ENCODE measurements at regions not wholly inside any gene's neighbourhood (a gene's known extent, or its start where the extent isn't known, plus 50 kb on each side); places are given as distances from the start of the nearest gene placed in this dataset.
A peak's percentile ranks its signal among the peaks of the same experiment; 100 is the strongest.

- no peak overlapping the region for H3K4me3 ChIP-seq
- H3K27me3 ChIP-seq (ENCODE audit: low read depth): no peaks in the 10 kb centered on the region
- no peak for DNase-seq (ENCODE audit: low spot score in 2 of 2)
- H3K36me3 ChIP-seq (replicated peaks): no peaks in the 10 kb centered on the region
- H3K9me3 ChIP-seq: no peaks in the 10 kb centered on the region
- in situ Hi-C loops (cut with MboI; ENCODE audit: low sequenced_read_pairs): no loop called here
- H3K4me1 ChIP-seq: no peaks in the 10 kb centered on the region
Measured at GRCh38 chr1:218108034-218108433, 177.1 kb upstream of the RRP15 start.

GRCh38 chr1:218112862-218113261 lies 172.2 kb upstream of the RRP15 start:
- Histone ChIP-seq H3K4me1 (no peaks in the 10 kb centered on the region), H3K27me3 (ENCODE audit: low read depth) (no peaks in the 10 kb centered on the region), H3K9me3 (no peaks in the 10 kb centered on the region), H3K4me3 (no peak overlapping the region), H3K36me3 (replicated peaks) (no peaks in the 10 kb centered on the region)
- no peak for DNase-seq (ENCODE audit: low spot score in 2 of 2)
- in situ Hi-C loops (cut with MboI; ENCODE audit: low sequenced_read_pairs): no loop called here

GRCh38 chr1:218123968-218124367 lies 161.1 kb upstream of the RRP15 start:
- Histone ChIP-seq H3K27me3 (ENCODE audit: low read depth) (no peaks in the 10 kb centered on the region), H3K9me3 (no peaks in the 10 kb centered on the region), H3K36me3 (replicated peaks) (no peaks in the 10 kb centered on the region), H3K4me3 (no peak overlapping the region), H3K4me1 (no peaks in the 10 kb centered on the region)
- in situ Hi-C loops (cut with MboI; ENCODE audit: low sequenced_read_pairs): no loop called here
- DNase-seq (ENCODE audit: low spot score in 2 of 2): peak in 1 of 2 experiments; percentile 14

DNA sequence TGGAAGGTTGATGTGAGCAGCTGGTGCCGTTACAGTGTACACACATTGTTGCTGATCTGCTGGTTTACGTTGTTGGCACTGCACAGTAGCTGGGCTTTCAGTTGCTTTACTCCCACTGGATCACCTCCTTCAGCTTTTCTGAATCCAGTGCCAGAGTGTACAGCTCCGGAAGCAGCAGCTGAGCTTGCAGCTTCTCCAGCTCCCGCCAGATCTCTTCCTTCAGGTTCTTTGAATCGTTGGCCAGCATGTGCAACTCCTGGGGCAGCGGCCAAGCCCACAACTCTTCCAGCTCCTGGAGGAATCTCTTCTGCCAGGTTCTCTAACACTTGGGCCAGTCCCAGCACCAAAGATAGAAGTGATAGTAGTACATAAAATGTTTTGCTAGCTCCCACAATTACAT lies 149.7 kb upstream of the RRP15 start:
- no peak for DNase-seq (ENCODE audit: low spot score in 2 of 2)
- H3K36me3 ChIP-seq (replicated peaks): no peaks in the 10 kb centered on the region
- H3K9me3 ChIP-seq: no peaks in the 10 kb centered on the region; the same call in 1 of the 2 replicates
- no peaks in the 10 kb centered on the region for H3K4me1 ChIP-seq
- in situ Hi-C loops (cut with MboI; ENCODE audit: low sequenced_read_pairs): no loop called here
- H3K27me3 ChIP-seq (ENCODE audit: low read depth): no peaks in the 10 kb centered on the region
- no peak overlapping the region for H3K4me3 ChIP-seq

GRCh38 chr1:218139761-218140160 lies 145.3 kb upstream of the RRP15 start:
- H3K4me3 ChIP-seq: no peak overlapping the region
- H3K36me3 ChIP-seq (replicated peaks): no peaks in the 10 kb centered on the region
- in situ Hi-C loops (cut with MboI; ENCODE audit: low sequenced_read_pairs): no loop called here
- H3K4me1 ChIP-seq: no peaks in the 10 kb centered on the region
- no peaks in the 10 kb centered on the region; the same call in 1 of the 2 replicates for H3K9me3 ChIP-seq
- H3K27me3 ChIP-seq (ENCODE audit: low read depth): no peaks in the 10 kb centered on the region
- DNase-seq (ENCODE audit: low spot score in 2 of 2): no peak

GRCh38 chr1:218156595-218156994 lies 128.5 kb upstream of the RRP15 start:
- Histone ChIP-seq H3K4me3 (no peak overlapping the region), H3K27me3 (ENCODE audit: low read depth) (no peaks in the 10 kb centered on the region), H3K4me1 (peaks cover 13% of the 10 kb centered on the region), H3K36me3 (replicated peaks) (no peaks in the 10 kb centered on the region; the same call in 1 of the 2 replicates), H3K9me3 (no peaks in the 10 kb centered on the region)
- in situ Hi-C loops (cut with MboI; ENCODE audit: low sequenced_read_pairs): no loop called here
- DNase-seq (ENCODE audit: low spot score in 2 of 2): peak in 1 of 2 experiments; percentile 55

DNA sequence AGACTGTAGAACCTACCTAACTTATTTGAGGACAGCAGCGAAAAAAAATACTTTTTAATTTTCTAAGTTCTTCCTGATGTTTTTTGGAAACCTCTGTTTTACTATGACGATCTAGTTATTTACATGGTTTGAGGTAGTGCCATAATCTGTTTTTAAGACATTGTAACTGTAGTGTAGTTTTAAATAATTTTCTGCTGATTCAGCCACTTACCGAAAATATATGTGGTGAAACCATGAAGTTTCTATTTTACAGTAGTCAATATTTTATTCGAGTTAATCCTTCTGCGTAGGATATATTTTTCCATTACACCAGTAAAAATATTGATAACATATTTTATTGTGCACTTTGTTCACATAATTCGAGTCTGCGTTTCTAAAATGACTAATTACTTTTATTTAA lies 121.7 kb upstream of the RRP15 start:
- no peaks in the 10 kb centered on the region for H3K27me3 ChIP-seq (ENCODE audit: low read depth)
- no peaks in the 10 kb centered on the region; the same call in 1 of the 2 replicates for H3K36me3 ChIP-seq (replicated peaks)
- H3K9me3 ChIP-seq: no peaks in the 10 kb centered on the region
- no peak overlapping the region for H3K4me3 ChIP-seq
- H3K4me1 ChIP-seq: peaks cover 24% of the 10 kb centered on the region
- DNase-seq (ENCODE audit: low spot score in 2 of 2): no peak
- in situ Hi-C loops (cut with MboI; ENCODE audit: low sequenced_read_pairs): no loop called here

DNA sequence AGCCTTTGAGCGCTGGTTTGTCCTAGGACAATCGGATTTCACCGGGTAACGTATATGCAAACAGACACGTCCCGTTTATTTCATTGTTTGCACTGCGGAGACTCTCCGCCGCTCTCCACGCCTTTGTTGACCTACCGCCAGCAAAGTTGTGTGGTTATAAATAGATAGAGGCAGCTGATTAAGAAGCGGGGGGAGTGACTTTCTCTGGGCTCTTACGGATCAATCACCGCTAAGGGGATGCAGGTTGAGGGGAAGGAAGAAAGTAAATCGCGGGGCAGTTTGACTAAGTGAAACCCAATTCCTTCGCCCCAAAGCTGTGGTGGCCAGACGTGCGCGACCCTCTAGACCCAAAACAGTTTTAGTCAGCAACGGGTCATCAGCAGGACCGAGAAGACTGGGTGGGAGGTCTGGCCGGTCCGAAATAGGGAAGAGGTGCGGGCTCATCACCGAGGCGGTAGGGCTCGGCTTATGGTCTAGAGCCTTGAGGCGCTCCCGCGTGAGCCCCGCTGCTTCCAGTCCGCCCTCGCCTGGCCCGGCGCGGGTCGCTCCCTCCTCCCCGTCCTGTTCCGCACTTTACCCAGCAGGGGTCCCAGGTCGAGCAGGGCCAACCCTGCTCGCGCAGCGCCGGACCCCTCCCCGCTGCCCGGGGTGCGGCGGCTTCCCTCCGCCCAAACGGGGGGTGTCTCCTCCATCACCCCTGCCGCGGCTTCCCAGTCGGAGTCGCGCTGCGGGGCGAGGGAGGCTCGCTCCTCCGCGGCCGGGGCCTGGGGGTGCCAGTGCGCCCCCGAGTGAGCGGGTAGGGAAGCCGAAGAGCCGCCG lies 120.8 kb upstream of the RRP15 start:
- in situ Hi-C loops (cut with MboI; ENCODE audit: low sequenced_read_pairs): no loop called here
- Histone ChIP-seq H3K9me3 (no peaks in the 10 kb centered on the region), H3K4me3 (peak overlapping the region; percentile 49), H3K27me3 (ENCODE audit: low read depth) (no peaks in the 10 kb centered on the region), H3K4me1 (peaks cover 24% of the 10 kb centered on the region), H3K36me3 (replicated peaks) (no peaks in the 10 kb centered on the region)
- DNase-seq (ENCODE audit: low spot score in 2 of 2): peak; percentile 80 to 85

DNA sequence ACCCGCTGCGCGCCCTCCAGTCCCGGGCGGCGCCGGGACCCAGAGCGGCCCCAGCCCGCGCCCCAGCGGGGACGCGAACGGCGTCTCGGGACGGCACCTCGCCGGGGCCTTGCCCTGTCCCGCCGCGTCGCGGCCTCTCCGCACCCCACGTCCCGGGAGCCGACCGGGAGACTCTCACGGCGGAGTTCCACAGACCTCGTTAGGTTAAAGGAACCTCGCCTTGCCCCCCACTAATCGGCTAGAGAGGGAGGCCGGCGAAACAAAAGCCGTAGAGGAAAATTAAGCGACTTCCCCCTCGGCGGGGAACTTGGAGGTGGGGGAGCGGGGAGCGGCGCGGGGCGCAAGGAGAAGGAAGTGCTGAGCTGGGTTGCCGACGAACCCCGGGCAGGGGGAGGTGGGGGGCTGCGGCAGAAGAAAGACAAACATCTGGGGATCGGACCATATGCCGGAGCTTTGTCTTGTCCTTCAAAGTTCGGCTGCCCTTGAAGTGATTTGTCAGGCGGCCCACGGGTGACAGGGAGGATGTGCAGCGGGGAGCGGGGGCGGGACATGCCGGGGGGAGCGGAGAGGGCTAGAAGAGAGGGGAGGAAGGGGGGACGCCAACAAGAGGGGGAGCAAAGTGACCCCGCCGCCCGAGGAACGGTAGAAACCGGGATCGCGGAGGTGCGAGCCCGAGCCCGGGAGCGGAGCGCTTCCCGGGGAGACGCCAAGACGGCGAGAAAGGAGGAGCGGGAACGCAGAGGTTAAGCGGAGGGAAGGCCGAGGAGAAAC lies 120.0 kb upstream of the RRP15 start:
- peaks cover 24% of the 10 kb centered on the region for H3K4me1 ChIP-seq
- H3K4me3 ChIP-seq: peak overlapping the region; percentile 49
- H3K9me3 ChIP-seq: no peaks in the 10 kb centered on the region
- peak; percentile 59 to 61 for DNase-seq (ENCODE audit: low spot score in 2 of 2)
- H3K36me3 ChIP-seq (replicated peaks): no peaks in the 10 kb centered on the region
- H3K27me3 ChIP-seq (ENCODE audit: low read depth): no peaks in the 10 kb centered on the region
- in situ Hi-C loops (cut with MboI; ENCODE audit: low sequenced_read_pairs): no loop called here

DNA sequence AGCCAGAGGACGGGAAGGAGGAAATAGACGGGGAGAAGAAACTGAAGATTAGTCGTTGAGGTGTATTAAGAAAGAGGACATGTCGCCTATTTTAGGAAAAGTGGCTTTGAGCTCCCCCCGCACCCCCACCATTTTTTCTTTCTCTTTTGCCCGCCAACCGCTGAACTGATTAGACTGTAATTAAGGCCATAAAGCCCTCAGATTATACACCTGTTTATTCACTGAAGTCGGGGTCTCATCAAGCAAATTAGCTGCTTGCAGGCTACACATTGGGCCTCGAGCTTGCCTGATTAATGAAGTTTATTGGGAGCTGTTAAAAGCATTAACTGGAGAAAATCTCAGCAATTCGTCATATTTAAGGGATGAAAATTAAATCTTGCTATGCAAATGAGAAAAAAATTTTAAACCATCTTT lies 119.4 kb upstream of the RRP15 start:
- in situ Hi-C loops (cut with MboI; ENCODE audit: low sequenced_read_pairs): no loop called here
- Histone ChIP-seq H3K27me3 (ENCODE audit: low read depth) (no peaks in the 10 kb centered on the region), H3K9me3 (no peaks in the 10 kb centered on the region), H3K36me3 (replicated peaks) (no peaks in the 10 kb centered on the region), H3K4me3 (peak overlapping the region; percentile 49), H3K4me1 (peaks cover 24% of the 10 kb centered on the region)
- no peak for DNase-seq (ENCODE audit: low spot score in 2 of 2)

- H3K36me3 ChIP-seq (replicated peaks): no peaks in the 10 kb centered on the region
- no peaks in the 10 kb centered on the region for H3K27me3 ChIP-seq (ENCODE audit: low read depth)
- in situ Hi-C loops (cut with MboI; ENCODE audit: low sequenced_read_pairs): no loop called here
- peak overlapping the region; percentile 49; the same call in 1 of the 2 replicates for H3K4me3 ChIP-seq
- peak; percentile 18 to 28 for DNase-seq (ENCODE audit: low spot score in 2 of 2)
- peaks cover 21% of the 10 kb centered on the region for H3K4me1 ChIP-seq
- no peaks in the 10 kb centered on the region for H3K9me3 ChIP-seq
Measured at GRCh38 chr1:218166268-218166945, 118.7 kb upstream of the RRP15 start.

GRCh38 chr1:218171302-218171893 lies 113.7 kb upstream of the RRP15 start:
- Histone ChIP-seq H3K36me3 (replicated peaks) (no peaks in the 10 kb centered on the region), H3K27me3 (ENCODE audit: low read depth) (no peaks in the 10 kb centered on the region), H3K9me3 (no peaks in the 10 kb centered on the region), H3K4me1 (peaks cover 5% of the 10 kb centered on the region; the same call in 1 of the 2 replicates), H3K4me3 (no peak overlapping the region)
- peak in 1 of 2 experiments; percentile 70 for DNase-seq (ENCODE audit: low spot score in 2 of 2)
- in situ Hi-C loops (cut with MboI; ENCODE audit: low sequenced_read_pairs): no loop called here

GRCh38 chr1:218182455-218182854 lies 102.6 kb upstream of the RRP15 start:
- Histone ChIP-seq H3K9me3 (no peaks in the 10 kb centered on the region), H3K27me3 (ENCODE audit: low read depth) (no peaks in the 10 kb centered on the region), H3K36me3 (replicated peaks) (no peaks in the 10 kb centered on the region), H3K4me3 (no peak overlapping the region), H3K4me1 (peaks cover 7% of the 10 kb centered on the region)
- no peak for DNase-seq (ENCODE audit: low spot score in 2 of 2)
- in situ Hi-C loops (cut with MboI; ENCODE audit: low sequenced_read_pairs): no loop called here

Measured in HAP-1 (cell line).